A549 (cell line): ENCODE measurements at regions not wholly inside any gene's neighbourhood (a gene's known extent, or its start where the extent isn't known, plus 50 kb on each side); places are given as distances from the start of the nearest gene placed in this dataset.

Experiments used
- EP300 ChIP-seq, 2 experiments: fragments of >200 bp; sonication (Bioruptor Twin); formaldehyde crosslinking; IDR thresholded peaks; 2 replicates in 1 of 2; 3 replicates in 1 of 2; pipeline ENCODE4 v1.6.1; 2016 to 2017
- JUN ChIP-seq, 2 experiments: fragments of >200 bp; sonication (Bioruptor Twin); formaldehyde crosslinking; IDR thresholded peaks; 2 replicates in 1 of 2; 3 replicates in 1 of 2; pipeline ENCODE4 v1.6.1; 2016 to 2017
- POLR2AphosphoS2 ChIP-seq: conservative IDR thresholded peaks from 2 replicates; pipeline ENCODE4 v1.6.1; 2012; ENCODE audit warnings: low read length, improper control_type of control experiment, inconsistent platforms
- RFX5 ChIP-seq: fragments of 450-650 bp; IDR thresholded peaks from 2 replicates; pipeline ENCODE4 v1.7.1; 2014; ENCODE audit warnings: antibody characterized with exemption, mild to moderate bottlenecking, moderate library complexity
- TF ChIP-seq, protein P1 (sequence below): fragments of >200 bp; sonication (Bioruptor Twin); formaldehyde crosslinking; IDR thresholded peaks from 3 replicates; pipeline ENCODE4 v1.5.1; 2016
- TF ChIP-seq, protein P2 (sequence below): fragments of 150-350 bp; IDR thresholded peaks from 2 replicates; pipeline ENCODE4 v1.6.1; 2014; ENCODE audit warnings: low read depth, mild to moderate bottlenecking, low read length

DNA sequence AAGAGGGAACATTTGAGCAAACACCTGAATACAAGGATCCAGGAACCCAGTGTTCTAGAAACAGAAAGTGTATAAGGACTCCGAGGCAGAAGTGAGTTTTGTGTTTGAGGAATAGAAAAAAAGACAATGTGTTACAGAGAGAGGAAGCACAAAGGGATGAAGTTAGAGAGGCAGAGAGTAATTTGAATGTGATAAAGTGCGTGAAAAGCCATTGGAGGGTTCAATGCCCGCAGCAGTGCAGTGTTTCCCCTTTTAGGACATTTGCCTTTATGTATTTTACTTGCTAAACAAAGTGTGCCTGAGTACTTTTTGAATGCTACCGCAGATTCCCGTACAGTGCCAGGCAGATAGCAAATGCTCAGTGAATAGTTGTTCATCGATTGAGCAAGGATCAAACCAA, 508.5 kb downstream of the RAB38 start:
- TF ChIP-seq JUN (IDR thresholded peaks at IDR 0.05) (no peak), EP300 (IDR thresholded peaks at IDR 0.05) (no peak), POLR2AphosphoS2 (no peak), RFX5 (no peak)
- TF ChIP-seq, protein P1, sequence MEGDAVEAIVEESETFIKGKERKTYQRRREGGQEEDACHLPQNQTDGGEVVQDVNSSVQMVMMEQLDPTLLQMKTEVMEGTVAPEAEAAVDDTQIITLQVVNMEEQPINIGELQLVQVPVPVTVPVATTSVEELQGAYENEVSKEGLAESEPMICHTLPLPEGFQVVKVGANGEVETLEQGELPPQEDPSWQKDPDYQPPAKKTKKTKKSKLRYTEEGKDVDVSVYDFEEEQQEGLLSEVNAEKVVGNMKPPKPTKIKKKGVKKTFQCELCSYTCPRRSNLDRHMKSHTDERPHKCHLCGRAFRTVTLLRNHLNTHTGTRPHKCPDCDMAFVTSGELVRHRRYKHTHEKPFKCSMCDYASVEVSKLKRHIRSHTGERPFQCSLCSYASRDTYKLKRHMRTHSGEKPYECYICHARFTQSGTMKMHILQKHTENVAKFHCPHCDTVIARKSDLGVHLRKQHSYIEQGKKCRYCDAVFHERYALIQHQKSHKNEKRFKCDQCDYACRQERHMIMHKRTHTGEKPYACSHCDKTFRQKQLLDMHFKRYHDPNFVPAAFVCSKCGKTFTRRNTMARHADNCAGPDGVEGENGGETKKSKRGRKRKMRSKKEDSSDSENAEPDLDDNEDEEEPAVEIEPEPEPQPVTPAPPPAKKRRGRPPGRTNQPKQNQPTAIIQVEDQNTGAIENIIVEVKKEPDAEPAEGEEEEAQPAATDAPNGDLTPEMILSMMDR: no peak
- TF ChIP-seq, protein P2, sequence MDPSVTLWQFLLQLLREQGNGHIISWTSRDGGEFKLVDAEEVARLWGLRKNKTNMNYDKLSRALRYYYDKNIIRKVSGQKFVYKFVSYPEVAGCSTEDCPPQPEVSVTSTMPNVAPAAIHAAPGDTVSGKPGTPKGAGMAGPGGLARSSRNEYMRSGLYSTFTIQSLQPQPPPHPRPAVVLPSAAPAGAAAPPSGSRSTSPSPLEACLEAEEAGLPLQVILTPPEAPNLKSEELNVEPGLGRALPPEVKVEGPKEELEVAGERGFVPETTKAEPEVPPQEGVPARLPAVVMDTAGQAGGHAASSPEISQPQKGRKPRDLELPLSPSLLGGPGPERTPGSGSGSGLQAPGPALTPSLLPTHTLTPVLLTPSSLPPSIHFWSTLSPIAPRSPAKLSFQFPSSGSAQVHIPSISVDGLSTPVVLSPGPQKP: no peak
